H1 (cell line): ENCODE measurements at regions not wholly inside any gene's neighbourhood (a gene's known extent, or its start where the extent isn't known, plus 50 kb on each side); places are given as distances from the start of the nearest gene placed in this dataset.

Source experiments
- CTCF ChIA-PET: fragments of 300-600 bp; sonication (Branson Sonifier 250); formaldehyde crosslinking; loops from one replicate; lab custom pipeline; 2021; ENCODE audit not compliant: partially characterized antibody; lab: Charles Lee
- POLR2A ChIA-PET: fragments of 300-600 bp; sonication (Branson Sonifier 250); formaldehyde crosslinking; loops from one replicate; lab custom pipeline; 2021; ENCODE audit warnings: inconsistent platforms; ENCODE audit not compliant: partially characterized antibody; lab: Charles Lee
- DNase-seq, 2 experiments: peaks; one replicate each; pipeline versions ENCODE4 v3.0.0 to v3.0.0-alpha.2; 2010 to 2022; ENCODE audit warnings: low spot score in 2 of 2, low read depth in 1 of 2, mixed read lengths in 1 of 2
- FAIRE-seq: peaks from 2 replicates; lab custom pipeline; 2011; peaks lifted over from hg19 to GRCh38; lab: Jason Lieb, UNC
- H2AFZ ChIP-seq: 2 replicates; pipeline ENCODE4 v1.8.1; 2012; ENCODE audit warnings: low read length, inconsistent platforms
- H2AK5ac ChIP-seq: 2 replicates; pipeline ENCODE4 v1.6.1; 2013; ENCODE audit warnings: low read depth, low read length
- H2BK120ac ChIP-seq: replicated peaks from 2 replicates; pipeline ENCODE3; 2013; ENCODE audit warnings: low read depth, low read length, inconsistent platforms
- H2BK12ac ChIP-seq: 2 replicates; pipeline ENCODE4 v1.6.1; 2013; ENCODE audit warnings: low read depth, low read length
- H2BK15ac ChIP-seq: 2 replicates; pipeline ENCODE4 v1.6.1; 2013; ENCODE audit warnings: low read length
- H2BK20ac ChIP-seq: 2 replicates; pipeline ENCODE4 v1.6.1; 2013; ENCODE audit warnings: low read length
- H2BK5ac ChIP-seq: 2 replicates; pipeline ENCODE4 v1.6.1; 2013; ENCODE audit warnings: low read depth, low read length
- H3K14ac ChIP-seq: 2 replicates; pipeline ENCODE4 v1.6.1; 2013; ENCODE audit warnings: inconsistent platforms; ENCODE audit not compliant: insufficient read length
- H3K18ac ChIP-seq: 2 replicates; pipeline ENCODE4 v1.6.1; 2013; ENCODE audit warnings: low read length; ENCODE audit errors: extremely low read depth
- H3K23ac ChIP-seq: 2 replicates; pipeline ENCODE4 v1.6.1; 2013; ENCODE audit warnings: inconsistent platforms; ENCODE audit not compliant: insufficient read length
- H3K23me2 ChIP-seq: 2 replicates; pipeline ENCODE4 v1.6.1; 2013; ENCODE audit warnings: low read depth, low read length
- H3K27ac ChIP-seq: 2 replicates; pipeline ENCODE4 v1.6.1; 2011; ENCODE audit warnings: low read depth, low read length, inconsistent platforms
- H3K27me3 ChIP-seq, 4 experiments: replicated peaks in 1 of 4; 1 replicate in 1 of 4; 2 replicates in 3 of 4; pipeline versions ENCODE4 v1.6.1 to v1.8.1; 2011 to 2013; ENCODE audit warnings: low read length in 3 of 4, mild to moderate bottlenecking in 3 of 4, inconsistent platforms in 2 of 4, mixed read lengths in 2 of 4, moderate library complexity in 1 of 4; ENCODE audit not compliant: control insufficient read depth in 3 of 4, insufficient read depth in 3 of 4; ENCODE audit errors: extremely low read depth in 1 of 4
- H3K36me3 ChIP-seq, 4 experiments: 2 replicates each; pipeline versions ENCODE4 v1.6.1 to v1.8.1; 2011 to 2013; ENCODE audit warnings: mild to moderate bottlenecking in 4 of 4, low read length in 3 of 4, moderate library complexity in 2 of 4, control low read depth in 1 of 4, inconsistent platforms in 1 of 4; ENCODE audit not compliant: insufficient read depth in 4 of 4, control insufficient read depth in 2 of 4
- H3K4ac ChIP-seq: replicated peaks from 2 replicates; pipeline ENCODE3; 2013; ENCODE audit warnings: low read length, low read depth, mixed read lengths, inconsistent platforms; ENCODE audit not compliant: insufficient read length
- H3K4me1 ChIP-seq, 4 experiments: replicated peaks in 1 of 4; 1 replicate in 1 of 4; 2 replicates in 3 of 4; pipeline versions ENCODE4 v1.6.1 to v1.8.1; 2011 to 2013; ENCODE audit warnings: low read length in 3 of 4, inconsistent platforms in 2 of 4, mixed read lengths in 1 of 4; ENCODE audit not compliant: insufficient read depth in 4 of 4, control insufficient read depth in 3 of 4
- H3K4me2 ChIP-seq, 2 experiments: 2 replicates each; pipeline versions ENCODE4 v1.6.1 to v1.8.1; 2011 to 2013; ENCODE audit warnings: low read depth in 2 of 2, low read length in 2 of 2, control low read depth in 1 of 2, inconsistent platforms in 1 of 2, mild to moderate bottlenecking in 1 of 2; ENCODE audit not compliant: insufficient read depth in 1 of 2
- H3K4me3 ChIP-seq, 4 experiments: fragments of 200-600, 300-600 bp in 1 of 4; sonication (generic), shearing (Covaris generic), sonication (Bioruptor Twin) in 1 of 4; 2 replicates each; pipeline versions ENCODE4 v1.5.1 to v1.8.1; 2011 to 2016; ENCODE audit warnings: low read length in 4 of 4, low read depth in 3 of 4, control low read depth in 2 of 4, inconsistent platforms in 2 of 4, mild to moderate bottlenecking in 2 of 4, mixed read lengths in 1 of 4, moderate library complexity in 1 of 4; ENCODE audit not compliant: insufficient read depth in 2 of 4; ENCODE audit errors: extremely low read depth in 1 of 4
- H3K56ac ChIP-seq: replicated peaks from 2 replicates; pipeline ENCODE3; 2013; ENCODE audit warnings: low read depth, mild to moderate bottlenecking, mixed read lengths, low read length, inconsistent platforms; ENCODE audit not compliant: insufficient read length
- H3K79me1 ChIP-seq: 2 replicates; pipeline ENCODE4 v1.6.1; 2013; ENCODE audit warnings: low read depth, low read length, control low read depth
- H3K79me2 ChIP-seq, 2 experiments: 2 replicates each; pipeline versions ENCODE4 v1.6.1 to v1.8.1; 2012 to 2013; ENCODE audit warnings: low read length in 2 of 2, mild to moderate bottlenecking in 2 of 2, inconsistent platforms in 1 of 2; ENCODE audit not compliant: insufficient read depth in 2 of 2, control insufficient read depth in 1 of 2
- H3K9ac ChIP-seq, 4 experiments: replicated peaks in 1 of 4; 1 replicate in 1 of 4; 2 replicates in 3 of 4; pipeline versions ENCODE4 v1.6.1 to v1.8.1; 2011 to 2013; ENCODE audit warnings: low read depth in 3 of 4, low read length in 3 of 4, control low read depth in 2 of 4, mild to moderate bottlenecking in 2 of 4, moderate library complexity in 2 of 4, inconsistent platforms in 1 of 4; ENCODE audit errors: extremely low read depth in 1 of 4
- H3K9me3 ChIP-seq, 2 experiments: 2 replicates each; pipeline versions ENCODE4 v1.6.1 to v1.8.1; 2012 to 2013; ENCODE audit warnings: mild to moderate bottlenecking in 2 of 2, moderate library complexity in 2 of 2, control low read depth in 1 of 2, inconsistent platforms in 1 of 2, low read depth in 1 of 2, low read length in 1 of 2, mixed read lengths in 1 of 2; ENCODE audit not compliant: insufficient read depth in 2 of 2
- H4K20me1 ChIP-seq, 2 experiments: replicated peaks in 1 of 2; 2 replicates each; pipeline versions ENCODE3 to v1.8.1; 2011 to 2013; ENCODE audit warnings: inconsistent platforms in 2 of 2, low read length in 2 of 2, mild to moderate bottlenecking in 1 of 2; ENCODE audit not compliant: insufficient read depth in 2 of 2, control insufficient read depth in 1 of 2
- H4K5ac ChIP-seq: 2 replicates; pipeline ENCODE4 v1.6.1; 2013; ENCODE audit warnings: low read length, low read depth, mixed read lengths, inconsistent platforms; ENCODE audit not compliant: insufficient read length
- H4K8ac ChIP-seq: 2 replicates; pipeline ENCODE4 v1.8.0; 2013; ENCODE audit warnings: mild to moderate bottlenecking, moderate library complexity, low read length, inconsistent platforms; ENCODE audit not compliant: insufficient read depth; ENCODE audit errors: extremely low read depth
- H4K91ac ChIP-seq: replicated peaks from 2 replicates; pipeline ENCODE3; 2013; ENCODE audit warnings: low read length, mixed read lengths, inconsistent platforms; ENCODE audit not compliant: insufficient read length
- BRCA1 ChIP-seq: IDR thresholded peaks from 2 replicates; pipeline ENCODE4 v1.6.1; 2012; ENCODE audit warnings: low read depth, low read length, improper control_type of control experiment
- CREB1 ChIP-seq: IDR thresholded peaks from 2 replicates; pipeline ENCODE4 v1.6.1; 2012; ENCODE audit warnings: inconsistent platforms
- GABPA ChIP-seq: IDR thresholded peaks from 2 replicates; pipeline ENCODE4 v1.6.1; 2011; ENCODE audit warnings: mild to moderate bottlenecking, low read length, moderate library complexity, borderline replicate concordance; ENCODE audit not compliant: insufficient read depth
- KDM5A ChIP-seq: fragments of 200-600 bp; IDR thresholded peaks from 2 replicates; pipeline ENCODE4 v1.7.1; 2012; ENCODE audit warnings: mild to moderate bottlenecking, low read length, inconsistent platforms, mixed read lengths
- POLR2A ChIP-seq, 2 experiments: IDR thresholded peaks; 1 replicate in 1 of 2; 2 replicates in 1 of 2; pipeline ENCODE4 v1.6.1; 2011; ENCODE audit warnings: low read depth in 2 of 2, low read length in 2 of 2, mild to moderate bottlenecking in 2 of 2; ENCODE audit errors: control extremely low read depth in 1 of 2
- POLR2AphosphoS5 ChIP-seq: IDR thresholded peaks from 2 replicates; pipeline ENCODE4 v1.6.1; 2011; ENCODE audit warnings: low read depth, low read length
- RBBP5 ChIP-seq: IDR thresholded peaks from 2 replicates; pipeline ENCODE4 v1.7.1; 2012; ENCODE audit warnings: low read depth, mild to moderate bottlenecking, inconsistent platforms, low read length, moderate library complexity, borderline replicate concordance
- RFX5 ChIP-seq: IDR thresholded peaks from 2 replicates; pipeline ENCODE4 v1.6.1; 2011; ENCODE audit warnings: low read depth, low read length, improper control_type of control experiment, borderline replicate concordance
- SIRT6 ChIP-seq: IDR thresholded peaks from one replicate; pipeline ENCODE4 v1.7.1; 2012; ENCODE audit warnings: low read length, inconsistent platforms
- SIX5 ChIP-seq: IDR thresholded peaks from 2 replicates; pipeline ENCODE4 v1.6.1; 2011; ENCODE audit warnings: mild to moderate bottlenecking, low read depth, low read length
- SP1 ChIP-seq: IDR thresholded peaks from 2 replicates; pipeline ENCODE4 v1.6.1; 2011; ENCODE audit warnings: low read depth, low read length
- SP2 ChIP-seq: IDR thresholded peaks from 2 replicates; pipeline ENCODE4 v1.6.1; 2012; ENCODE audit warnings: mild to moderate bottlenecking, low read length, inconsistent platforms
- TAF1 ChIP-seq: IDR thresholded peaks from 2 replicates; pipeline ENCODE4 v1.6.1; 2011; ENCODE audit warnings: mild to moderate bottlenecking, low read depth, low read length
- WGBS, 2 experiments: shearing (Covaris generic) in 1 of 2; methylation state at CpG; one replicate each; pipeline versions ENCODE4 v1.1.6 to v1.1.7; 2013 to 2015; ENCODE audit warnings: low lambda C conversion rate in 2 of 2, mixed read lengths in 2 of 2, inconsistent platforms in 1 of 2, low coverage in 1 of 2, missing lambda C conversion rate in 1 of 2; ENCODE audit not compliant: insufficient replicate concordance in 2 of 2, insufficient coverage in 1 of 2, insufficient read length in 1 of 2; ENCODE audit errors: extremely low coverage in 1 of 2, missing lambda C conversion rate in 1 of 2; 5-methylcytosine and 5-hydroxymethylcytosine counted together

GRCh38 chr4:10240691-10241090, 124.1 kb upstream of the WDR1 start:
- Histone ChIP-seq H2BK5ac (no peak overlapping the region), H3K79me2 (no peaks in the 10 kb centered on the region), H4K91ac (no peak overlapping the region), H4K20me1 (no peaks in the 10 kb centered on the region), H4K5ac (no peak overlapping the region), H3K14ac (no peak overlapping the region), H2AK5ac (no peak overlapping the region), H3K36me3 (no peaks in the 10 kb centered on the region), H3K9me3 (no peaks in the 10 kb centered on the region), H3K18ac (no peak overlapping the region), H2BK20ac (no peak overlapping the region), H2BK12ac (no peak overlapping the region), H2AFZ (no peak overlapping the region), H3K27me3 (peaks cover 0 to 2% (median 0%) of the 10 kb centered on the region in 4 experiments; a peak in 1 of 7 replicates), H3K9ac (no peak overlapping the region), H3K4ac (no peak overlapping the region), H4K8ac (no peak overlapping the region), H3K27ac (no peak overlapping the region), H3K4me1 (no peaks in the 10 kb centered on the region), H3K79me1 (no peaks in the 10 kb centered on the region), H2BK15ac (no peak overlapping the region), H3K23ac (no peak overlapping the region), H3K56ac (no peak overlapping the region), H2BK120ac (no peak overlapping the region), H3K4me3 (no peak overlapping the region), H3K4me2 (no peak overlapping the region), H3K23me2 (no peaks in the 10 kb centered on the region)
- no peak for DNase-seq
- FAIRE-seq, result no peak
- ChIA-PET CTCF (interaction anchor here (1.2 to 1.4 kb wide), 2 partner anchors 67 to 81 kb away, joined by 3 to 5 read pairs; no protein-coding TSS in a partner anchor), POLR2A (no interaction called here)
- 0% methylated on average over 1 of the region's 1 CpG; no CpG with 5 or more reads in 1 of the 2 experiments for WGBS, 2 experiments
- TF ChIP-seq RBBP5 (no peak), GABPA (no peak), SIX5 (no peak), SIRT6 (no peak), BRCA1 (no peak), SP2 (no peak), TAF1 (no peak), KDM5A (no peak), POLR2A (IDR thresholded peaks at IDR 0.05; ENCODE audit: control extremely low read depth in 1 of 2, low read depth in 2 of 2, low read length in 2 of 2) (no peak), CREB1 (no peak), SP1 (no peak), RFX5 (no peak), POLR2AphosphoS5 (no peak)
